Keratinocyte (primary cell): ENCODE measurements at regions not wholly inside any gene's neighbourhood (a gene's known extent, or its start where the extent isn't known, plus 50 kb on each side); places are given as distances from the start of the nearest gene placed in this dataset.

Experiments
- DNase-seq: peaks from one replicate; pipeline ENCODE4 v3.0.0-alpha.2; 2011; ENCODE audit warnings: low read depth, missing footprints, low spot score
- FAIRE-seq: peaks from 2 replicates; lab custom pipeline; 2011; peaks lifted over from hg19 to GRCh38; lab: Jason Lieb, UNC
- H2AFZ ChIP-seq: 2 replicates; pipeline ENCODE4 v1.6.0; 2012; ENCODE audit warnings: low read length, control low read depth, inconsistent platforms; ENCODE audit not compliant: control insufficient read depth
- H3K27ac ChIP-seq: 2 replicates; pipeline ENCODE4 v1.5.1; 2011; ENCODE audit warnings: low read length; ENCODE audit not compliant: control insufficient read depth, insufficient read depth
- H3K27me3 ChIP-seq: 3 replicates; pipeline ENCODE4 v1.6.0; 2011; ENCODE audit warnings: low read length; ENCODE audit not compliant: control insufficient read depth, insufficient read depth; ENCODE audit errors: extremely low read depth
- H3K36me3 ChIP-seq, 2 experiments: 2 replicates in 1 of 2; 3 replicates in 1 of 2; pipeline ENCODE4 v1.5.1; 2011; ENCODE audit warnings: low read length in 2 of 2, mild to moderate bottlenecking in 1 of 2; ENCODE audit not compliant: control insufficient read depth in 2 of 2, insufficient read depth in 2 of 2; ENCODE audit errors: extremely low read depth in 1 of 2
- H3K4me1 ChIP-seq: 3 replicates; pipeline ENCODE4 v1.5.1; 2011; ENCODE audit warnings: low read length; ENCODE audit not compliant: control insufficient read depth, insufficient read depth; ENCODE audit errors: extremely low read depth
- H3K4me2 ChIP-seq: 3 replicates; pipeline ENCODE4 v1.6.0; 2011; ENCODE audit warnings: low read depth, low read length; ENCODE audit not compliant: control insufficient read depth, insufficient read depth; ENCODE audit errors: extremely low read depth
- H3K4me3 ChIP-seq, 3 experiments: fragments of 200-600 bp in 1 of 3; sonication (generic) in 1 of 3; 2 replicates in 2 of 3; 3 replicates in 1 of 3; pipeline ENCODE4 v1.5.1; 2011 to 2016; ENCODE audit warnings: low read length in 3 of 3, mild to moderate bottlenecking in 3 of 3, control low read depth in 2 of 3, inconsistent platforms in 1 of 3, low read depth in 1 of 3, mixed read lengths in 1 of 3, mixed run types in 1 of 3, moderate library complexity in 1 of 3; ENCODE audit not compliant: control insufficient read depth in 2 of 3, insufficient read depth in 2 of 3; ENCODE audit errors: extremely low read depth in 1 of 3
- H3K79me2 ChIP-seq: 2 replicates; pipeline ENCODE4 v1.6.0; 2012; ENCODE audit warnings: low read length; ENCODE audit not compliant: control insufficient read depth, insufficient read depth
- H3K9ac ChIP-seq: 3 replicates; pipeline ENCODE4 v1.6.0; 2011; ENCODE audit warnings: low read length; ENCODE audit not compliant: control insufficient read depth, insufficient read depth; ENCODE audit errors: extremely low read depth
- H3K9me1 ChIP-seq: 3 replicates; pipeline ENCODE4 v1.6.0; 2011; ENCODE audit warnings: low read length; ENCODE audit not compliant: control insufficient read depth, insufficient read depth; ENCODE audit errors: extremely low read depth
- H3K9me3 ChIP-seq: 2 replicates; pipeline ENCODE4 v1.5.1; 2012; ENCODE audit warnings: low read depth, low read length; ENCODE audit not compliant: control insufficient read depth
- H4K20me1 ChIP-seq: 3 replicates; pipeline ENCODE4 v1.6.0; 2011; ENCODE audit warnings: low read length; ENCODE audit not compliant: control insufficient read depth, insufficient read depth; ENCODE audit errors: extremely low read depth
- EZH2 ChIP-seq: IDR thresholded peaks from one replicate; pipeline ENCODE4 v1.6.1; 2012; ENCODE audit warnings: inconsistent platforms, mild to moderate bottlenecking, low read length, moderate library complexity
- dilution Hi-C: fragments of 300-500 bp; cut with MboI; formaldehyde crosslinking; loops from one replicate; pipeline ENCODE4 v1.7.0; 2020; ENCODE audit warnings: low sequenced_read_pairs; ENCODE audit not compliant: extremely low pct_ligation_motif_present
- TF ChIP-seq, protein P1 (sequence below), 3 experiments: IDR thresholded peaks in 1 of 3; conservative IDR thresholded peaks in 1 of 3; optimal IDR thresholded peaks in 1 of 3; 2 replicates in 2 of 3; 3 replicates in 1 of 3; pipeline versions ENCODE3 to v1.5.1; 2011; ENCODE audit warnings: low read length in 3 of 3, mild to moderate bottlenecking in 3 of 3, moderate library complexity in 2 of 3, control low read depth in 1 of 3, inconsistent platforms in 1 of 3; ENCODE audit not compliant: insufficient read depth in 2 of 3; ENCODE audit errors: extremely low read depth in 1 of 3

DNA sequence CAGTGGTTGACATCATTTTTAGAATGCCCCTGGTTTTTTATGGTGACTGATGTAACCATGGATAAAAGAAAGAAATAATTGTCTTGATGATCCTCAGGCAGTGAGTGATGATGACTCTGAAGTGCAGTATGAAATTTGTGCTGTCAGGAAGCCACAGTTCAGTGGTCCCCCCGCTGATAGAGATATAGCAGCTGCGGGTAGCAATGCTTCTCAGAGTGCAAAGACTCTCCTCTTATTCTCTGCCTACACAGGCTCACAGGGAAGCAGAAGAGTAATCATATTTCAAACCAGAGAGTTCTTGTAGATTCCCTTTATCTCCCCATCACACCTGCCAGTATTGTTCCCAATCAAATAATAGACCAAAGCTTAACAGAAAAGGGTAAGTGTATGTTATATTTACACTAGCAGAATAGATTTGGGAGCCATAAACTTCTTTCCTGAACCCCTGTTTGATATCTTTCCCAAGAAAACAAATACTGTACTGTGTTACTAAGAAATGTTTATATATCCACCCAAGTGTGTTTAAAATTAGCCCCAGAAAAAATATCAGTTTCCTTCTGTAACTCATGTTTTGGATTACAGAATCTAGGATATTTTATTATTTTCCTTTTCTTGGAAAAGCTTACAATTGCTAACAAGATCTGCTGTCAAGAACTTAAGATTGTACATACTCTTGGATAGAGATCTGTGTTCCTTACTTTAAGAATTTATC is 1817.4 kb upstream of the FLRT2 start:
- FAIRE-seq (no peak), DNase-seq (no peak)
- TF ChIP-seq EZH2 = no peak
- TF ChIP-seq, protein P1, sequence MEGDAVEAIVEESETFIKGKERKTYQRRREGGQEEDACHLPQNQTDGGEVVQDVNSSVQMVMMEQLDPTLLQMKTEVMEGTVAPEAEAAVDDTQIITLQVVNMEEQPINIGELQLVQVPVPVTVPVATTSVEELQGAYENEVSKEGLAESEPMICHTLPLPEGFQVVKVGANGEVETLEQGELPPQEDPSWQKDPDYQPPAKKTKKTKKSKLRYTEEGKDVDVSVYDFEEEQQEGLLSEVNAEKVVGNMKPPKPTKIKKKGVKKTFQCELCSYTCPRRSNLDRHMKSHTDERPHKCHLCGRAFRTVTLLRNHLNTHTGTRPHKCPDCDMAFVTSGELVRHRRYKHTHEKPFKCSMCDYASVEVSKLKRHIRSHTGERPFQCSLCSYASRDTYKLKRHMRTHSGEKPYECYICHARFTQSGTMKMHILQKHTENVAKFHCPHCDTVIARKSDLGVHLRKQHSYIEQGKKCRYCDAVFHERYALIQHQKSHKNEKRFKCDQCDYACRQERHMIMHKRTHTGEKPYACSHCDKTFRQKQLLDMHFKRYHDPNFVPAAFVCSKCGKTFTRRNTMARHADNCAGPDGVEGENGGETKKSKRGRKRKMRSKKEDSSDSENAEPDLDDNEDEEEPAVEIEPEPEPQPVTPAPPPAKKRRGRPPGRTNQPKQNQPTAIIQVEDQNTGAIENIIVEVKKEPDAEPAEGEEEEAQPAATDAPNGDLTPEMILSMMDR (optimal IDR thresholded peaks at IDR 0.05 in 1 of 3, IDR thresholded peaks at IDR 0.05 in 1 of 3, conservative IDR thresholded peaks at IDR 0.05 in 1 of 3; ENCODE audit: extremely low read depth in 1 of 3, insufficient read depth in 2 of 3, low read length in 3 of 3) = no peak
- H3K4me2 ChIP-seq = no peak overlapping the region
- no peaks in the 10 kb centered on the region for H3K36me3 ChIP-seq
- no peaks in the 10 kb centered on the region for H3K9me3 ChIP-seq
- dilution Hi-C loops = no loop called here
- no peaks in the 10 kb centered on the region for H4K20me1 ChIP-seq
- H3K27ac ChIP-seq = no peak overlapping the region
- H3K9ac ChIP-seq = no peak overlapping the region
- no peaks in the 10 kb centered on the region for H3K9me1 ChIP-seq
- no peak overlapping the region for H3K4me3 ChIP-seq
- peaks cover 3% of the 10 kb centered on the region for H3K4me1 ChIP-seq
- no peaks in the 10 kb centered on the region for H3K79me2 ChIP-seq
- H2AFZ ChIP-seq = no peak overlapping the region
- H3K27me3 ChIP-seq = no peaks in the 10 kb centered on the region

DNA sequence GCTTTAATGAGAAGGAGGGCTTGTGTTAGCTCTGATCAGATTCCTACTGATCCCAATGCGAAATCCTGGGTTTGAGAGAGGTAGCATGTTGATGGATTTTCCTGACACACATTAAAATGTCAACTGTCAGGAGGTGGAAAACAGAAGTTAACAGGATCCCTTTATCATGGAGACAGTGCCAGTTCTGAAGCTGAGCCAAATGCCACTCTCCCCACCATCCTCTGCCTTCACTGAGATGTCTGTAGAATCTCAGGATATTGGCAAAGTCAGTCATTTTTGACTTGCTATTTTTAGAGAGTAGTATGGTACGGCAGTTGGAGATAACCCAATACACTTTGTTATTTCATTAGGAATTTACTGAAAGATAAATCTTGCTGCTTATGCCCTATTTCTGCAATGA is 1816.2 kb upstream of the FLRT2 start:
- DNase-seq (no peak), FAIRE-seq (no peak)
- Histone ChIP-seq H2AFZ (no peak overlapping the region), H3K27me3 (no peaks in the 10 kb centered on the region), H3K27ac (no peak overlapping the region), H3K9me3 (no peaks in the 10 kb centered on the region), H3K9ac (no peak overlapping the region), H3K4me3 (no peak overlapping the region), H3K79me2 (no peaks in the 10 kb centered on the region), H3K36me3 (no peaks in the 10 kb centered on the region), H3K4me1 (peaks cover 3% of the 10 kb centered on the region), H3K4me2 (no peak overlapping the region), H4K20me1 (no peaks in the 10 kb centered on the region), H3K9me1 (no peaks in the 10 kb centered on the region)
- dilution Hi-C loops = no loop called here
- TF ChIP-seq, protein P1 (optimal IDR thresholded peaks at IDR 0.05 in 1 of 3, IDR thresholded peaks at IDR 0.05 in 1 of 3, conservative IDR thresholded peaks at IDR 0.05 in 1 of 3; ENCODE audit: extremely low read depth in 1 of 3, insufficient read depth in 2 of 3, low read length in 3 of 3) = no peak
- TF ChIP-seq EZH2 = no peak
